BE2C (cell line): ENCODE measurements at regions not wholly inside any gene's neighbourhood (a gene's known extent, or its start where the extent isn't known, plus 50 kb on each side); places are given as distances from the start of the nearest gene placed in this dataset.

Source experiments
- DNase-seq: peaks from one replicate; pipeline ENCODE4 v3.0.0-alpha.2; 2020
- H3K27me3 ChIP-seq: fragments of 250-450 bp; sonication (Bioruptor Pico); 2 replicates; pipeline ENCODE4 v1.5.1; 2020; ENCODE audit warnings: mild to moderate bottlenecking
- H3K36me3 ChIP-seq: fragments of 250-450 bp; sonication (Bioruptor Pico); 2 replicates; pipeline ENCODE4 v1.5.1; 2020; ENCODE audit warnings: mild to moderate bottlenecking
- H3K4me1 ChIP-seq: fragments of 250-450 bp; sonication (Bioruptor Pico); 2 replicates; pipeline ENCODE4 v1.5.1; 2020
- H3K4me3 ChIP-seq: 2 replicates; pipeline ENCODE4 v1.5.1; 2011; ENCODE audit warnings: low read depth, low read length
- H3K9me3 ChIP-seq: fragments of 250-450 bp; sonication (Bioruptor Pico); 2 replicates; pipeline ENCODE4 v1.5.1; 2020
- CTCF ChIP-seq: IDR thresholded peaks from 2 replicates; pipeline ENCODE4 v1.5.1; 2012; ENCODE audit warnings: mild to moderate bottlenecking, low read depth, low read length

- TF ChIP-seq CTCF: no peak
- H3K36me3 ChIP-seq: no peaks in the 10 kb centered on the region
- H3K9me3 ChIP-seq: no peaks in the 10 kb centered on the region
- H3K4me3 ChIP-seq: no peak overlapping the region
- no peaks in the 10 kb centered on the region for H3K4me1 ChIP-seq
- no peaks in the 10 kb centered on the region for H3K27me3 ChIP-seq
- DNase-seq: no peak
These were observed 153.4 kb upstream of the PPP3CA start for GRCh38 chr4:101500742-101501141.

GRCh38 chr4:101475246-101475645 is 127.9 kb upstream of the PPP3CA start:
- no peak for TF ChIP-seq CTCF
- Histone ChIP-seq H3K4me1 (no peaks in the 10 kb centered on the region), H3K36me3 (no peaks in the 10 kb centered on the region), H3K27me3 (no peaks in the 10 kb centered on the region), H3K4me3 (no peak overlapping the region), H3K9me3 (no peaks in the 10 kb centered on the region; the same call in 1 of the 2 replicates)
- no peak for DNase-seq

- H3K4me3 ChIP-seq: no peak overlapping the region
- no peaks in the 10 kb centered on the region for H3K4me1 ChIP-seq
- no peak for TF ChIP-seq CTCF
- DNase-seq: no peak
- H3K36me3 ChIP-seq: no peaks in the 10 kb centered on the region
- no peaks in the 10 kb centered on the region; the same call in 1 of the 2 replicates for H3K9me3 ChIP-seq
- no peaks in the 10 kb centered on the region for H3K27me3 ChIP-seq
These were observed 123.9 kb upstream of the PPP3CA start for GRCh38 chr4:101471201-101471600.

- Histone ChIP-seq H3K4me3 (no peak overlapping the region), H3K27me3 (no peaks in the 10 kb centered on the region), H3K36me3 (no peaks in the 10 kb centered on the region), H3K9me3 (no peaks in the 10 kb centered on the region), H3K4me1 (no peaks in the 10 kb centered on the region)
- DNase-seq: no peak
- TF ChIP-seq CTCF: no peak
These were observed 117.3 kb upstream of the PPP3CA start for GRCh38 chr4:101464596-101464995.

GRCh38 chr4:101458914-101459313 is 111.6 kb upstream of the PPP3CA start:
- Histone ChIP-seq H3K4me1 (no peaks in the 10 kb centered on the region), H3K36me3 (no peaks in the 10 kb centered on the region), H3K27me3 (no peaks in the 10 kb centered on the region), H3K9me3 (no peaks in the 10 kb centered on the region), H3K4me3 (no peak overlapping the region)
- no peak for DNase-seq
- no peak for TF ChIP-seq CTCF

- no peak for TF ChIP-seq CTCF
- Histone ChIP-seq H3K4me1 (no peaks in the 10 kb centered on the region), H3K36me3 (no peaks in the 10 kb centered on the region), H3K9me3 (no peaks in the 10 kb centered on the region), H3K4me3 (no peak overlapping the region), H3K27me3 (no peaks in the 10 kb centered on the region)
- DNase-seq: no peak
These were observed 111.1 kb upstream of the PPP3CA start for GRCh38 chr4:101458473-101458872.
